Left forelimb (tissue), 1 donor: ENCODE measurements at regions not wholly inside any gene's neighbourhood (a gene's known extent, or its start where the extent isn't known, plus 50 kb on each side); places are given as distances from the start of the nearest gene placed in this dataset.

Experiments
- DNase-seq: peaks from one replicate; pipeline ENCODE4 v3.0.0-alpha.2; 2018; ENCODE audit warnings: low spot score

GRCh38 chr9:82552784-82553183 is 510.2 kb downstream of the RASEF start:
- DNase-seq: no peak

GRCh38 chr9:82553654-82554366 is 509.1 kb downstream of the RASEF start:
- no peak for DNase-seq

- no peak for DNase-seq
Observed at GRCh38 chr9:82554381-82554780, 508.6 kb downstream of the RASEF start.

- no peak for DNase-seq
Observed at GRCh38 chr9:82555031-82555430, 507.9 kb downstream of the RASEF start.

DNA sequence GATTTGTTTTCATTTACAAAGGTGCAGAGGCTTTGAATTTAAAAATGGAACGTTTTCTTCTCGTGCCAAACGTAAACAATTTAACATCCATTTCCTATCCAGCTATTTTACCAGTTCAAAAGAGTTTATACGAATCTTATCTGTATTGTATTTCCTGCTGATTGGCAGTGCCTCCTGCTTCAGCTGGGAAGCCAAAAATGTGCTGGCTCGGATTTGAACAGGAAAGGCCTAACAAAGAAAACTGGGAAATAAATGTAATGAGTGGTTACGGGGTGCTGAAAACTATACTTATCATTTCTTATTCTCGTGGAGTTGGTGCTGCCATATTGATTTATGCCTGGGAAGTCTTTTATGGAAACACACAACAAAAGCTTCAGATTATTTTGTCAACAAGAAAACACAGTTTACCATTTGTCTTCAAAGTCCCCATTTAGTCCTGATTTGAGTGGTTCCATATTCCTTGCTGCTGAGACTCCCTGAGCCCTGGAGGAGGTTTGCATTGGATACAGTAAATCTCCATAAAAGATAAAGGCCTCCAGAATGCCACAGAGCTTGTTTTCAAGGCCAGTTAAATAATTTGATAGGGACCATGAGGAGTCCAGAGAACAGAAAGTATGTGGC is 507.4 kb downstream of the RASEF start:
- no peak for DNase-seq

DNA sequence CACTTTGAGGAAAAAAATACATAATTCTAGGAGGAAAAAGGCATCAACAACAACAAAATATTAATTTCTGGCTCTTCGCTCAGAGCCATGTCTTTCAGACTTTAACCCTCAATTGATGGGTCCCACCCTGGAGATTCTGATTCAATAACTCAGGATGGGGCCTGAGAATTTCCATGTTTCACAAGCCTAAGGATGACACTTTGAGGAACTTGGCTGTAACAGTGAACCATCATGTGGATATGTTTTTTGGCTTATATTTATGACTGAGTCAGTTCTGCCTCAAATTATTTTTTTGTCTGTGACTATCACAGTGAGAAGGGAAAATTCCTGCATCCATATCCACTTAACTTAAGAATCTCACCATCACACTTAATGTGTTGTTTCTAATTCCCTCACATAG is 504.6 kb downstream of the RASEF start:
- DNase-seq: no peak

- DNase-seq: no peak
Observed at GRCh38 chr9:82558855-82559630, 503.9 kb downstream of the RASEF start.

- no peak for DNase-seq
Observed at GRCh38 chr9:82560036-82560435, 502.9 kb downstream of the RASEF start.

- DNase-seq: no peak
Observed at GRCh38 chr9:82560457-82560904, 502.5 kb downstream of the RASEF start.

- no peak for DNase-seq
Observed at GRCh38 chr9:82563094-82563493, 499.8 kb downstream of the RASEF start.

- no peak for DNase-seq
Observed at GRCh38 chr9:82563841-82564240, 499.1 kb downstream of the RASEF start.

DNA sequence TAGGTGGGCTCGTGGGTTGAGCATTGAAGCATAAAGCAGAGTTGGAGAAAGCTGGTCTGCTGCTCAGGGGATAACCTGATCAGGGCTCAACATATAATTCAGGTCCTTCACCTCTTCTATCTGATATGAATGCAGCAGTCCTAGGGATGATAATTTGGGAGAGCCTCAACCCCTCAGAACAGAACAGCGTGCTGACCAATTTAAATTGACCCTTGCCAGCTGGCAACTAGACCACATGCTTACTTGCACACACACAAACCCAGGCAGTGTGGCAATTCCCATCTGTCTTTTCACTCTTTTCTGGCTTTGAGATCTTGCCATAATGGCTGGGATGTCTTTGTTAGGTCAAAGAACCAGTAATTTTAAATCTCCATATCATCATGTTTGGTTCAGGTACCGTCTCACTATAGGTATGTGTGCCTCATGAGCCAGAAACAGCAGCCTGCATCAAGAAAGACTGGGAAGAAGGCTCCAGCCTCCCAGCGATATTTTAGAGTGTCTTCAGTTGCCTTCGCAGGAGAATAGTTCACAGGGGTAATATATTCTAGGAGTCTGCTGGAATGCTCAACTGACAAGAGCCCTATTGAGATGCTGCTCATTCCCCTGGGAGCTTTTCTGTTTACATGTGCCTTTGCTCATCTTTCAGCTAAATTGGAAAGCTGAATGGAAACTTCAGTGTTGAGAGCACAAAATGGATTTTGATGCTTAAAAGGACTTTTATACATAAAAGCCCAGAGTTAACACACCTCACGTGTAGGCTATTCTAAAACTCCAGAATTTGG is 497.6 kb downstream of the RASEF start:
- no peak for DNase-seq

DNA sequence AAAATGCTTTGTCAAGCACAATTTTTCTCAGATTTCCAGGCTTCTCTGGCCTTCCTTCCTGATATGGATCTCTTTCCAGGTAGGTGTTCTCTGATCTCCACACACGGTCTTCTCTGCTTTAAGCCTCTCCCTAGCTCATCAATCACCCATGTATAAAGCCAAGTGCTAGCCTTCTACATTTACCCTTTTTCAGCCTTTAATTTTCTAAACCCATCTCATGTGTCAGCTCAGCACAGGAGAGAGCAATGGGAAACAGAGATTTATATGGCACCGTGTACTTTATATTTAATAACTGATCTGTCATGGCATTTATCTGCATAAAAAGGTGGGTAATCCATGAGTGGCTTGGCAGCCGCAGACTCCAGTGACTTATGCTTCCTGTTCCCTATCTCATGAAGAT is 495.0 kb downstream of the RASEF start:
- DNase-seq: no peak

- no peak for DNase-seq
Observed at GRCh38 chr9:82570226-82570625, 492.7 kb downstream of the RASEF start.

DNA sequence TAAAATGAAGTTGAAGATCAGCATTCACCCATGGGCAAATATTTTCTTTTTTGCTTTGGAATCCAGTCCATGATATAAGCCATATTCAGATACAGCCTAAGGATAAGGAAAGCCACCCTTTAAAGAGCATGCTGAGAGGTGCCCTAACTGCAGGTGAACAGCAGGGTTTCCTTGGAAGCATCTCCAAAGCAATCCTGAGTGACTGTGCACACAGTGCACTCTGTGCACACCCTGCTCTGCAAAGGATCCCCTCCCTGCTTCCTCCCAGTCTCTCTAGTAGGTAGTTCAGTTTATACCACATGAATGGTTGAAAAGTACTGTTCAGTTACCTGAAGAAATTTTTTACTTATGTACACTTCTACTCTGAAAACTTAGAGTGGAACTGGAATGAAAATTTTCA is 491.4 kb downstream of the RASEF start:
- DNase-seq: no peak

DNA sequence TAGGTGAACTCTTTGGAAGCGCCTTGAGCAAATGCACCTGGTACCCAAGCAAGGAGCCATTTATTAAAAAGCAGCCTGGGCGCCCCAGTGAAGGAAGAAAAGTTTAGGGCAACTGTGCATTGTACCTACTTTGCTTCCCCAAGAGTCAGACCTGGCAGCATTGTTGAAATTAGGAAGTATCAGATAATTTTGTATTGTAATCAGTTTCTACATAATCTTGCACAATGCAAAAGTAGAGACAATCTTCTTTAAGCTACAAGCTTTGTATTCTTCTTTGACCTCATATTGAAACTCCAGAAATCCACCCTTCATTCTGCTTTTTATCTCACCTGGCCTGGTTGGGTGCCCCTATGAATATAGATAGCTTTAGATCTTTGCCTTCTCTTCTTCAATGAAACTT is 490.8 kb downstream of the RASEF start:
- DNase-seq: no peak

DNA sequence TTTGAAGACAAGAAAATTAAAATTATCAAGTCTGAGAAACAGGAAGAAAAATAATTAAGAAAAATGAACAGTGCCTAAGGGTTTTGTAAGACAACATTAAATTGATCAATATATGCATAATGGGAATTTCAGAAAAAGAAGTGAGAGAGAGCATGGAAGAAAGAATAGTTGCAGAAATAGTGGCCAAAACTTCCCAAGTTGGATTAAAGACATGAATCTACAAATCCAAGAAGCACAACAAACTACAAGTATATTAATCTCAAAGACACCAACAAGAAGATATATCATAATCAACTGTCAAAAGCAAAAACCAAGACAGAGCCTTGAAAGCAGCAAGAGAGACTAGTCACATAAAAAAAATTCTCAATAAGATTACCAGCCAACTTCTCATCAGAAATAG is 488.0 kb downstream of the RASEF start:
- no peak for DNase-seq

DNA sequence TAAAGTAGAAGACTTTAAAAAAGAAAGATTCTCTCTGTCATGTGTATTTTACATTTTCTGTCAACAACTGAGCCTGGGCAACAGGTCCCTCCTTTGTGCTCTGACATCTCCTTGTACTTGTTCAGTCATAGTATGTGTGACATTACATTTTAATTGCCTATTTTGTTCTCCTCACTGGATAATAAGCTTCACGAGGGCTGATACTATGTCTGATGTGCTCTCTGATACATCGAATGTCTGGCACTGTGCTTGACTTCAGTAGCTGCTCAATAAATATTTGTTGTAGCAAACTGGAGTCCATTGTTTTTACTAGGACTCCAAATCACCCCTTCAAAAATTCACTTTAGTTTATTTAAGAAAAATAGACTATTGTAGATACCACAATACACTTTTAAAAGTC is 482.0 kb downstream of the RASEF start:
- no peak for DNase-seq

DNA sequence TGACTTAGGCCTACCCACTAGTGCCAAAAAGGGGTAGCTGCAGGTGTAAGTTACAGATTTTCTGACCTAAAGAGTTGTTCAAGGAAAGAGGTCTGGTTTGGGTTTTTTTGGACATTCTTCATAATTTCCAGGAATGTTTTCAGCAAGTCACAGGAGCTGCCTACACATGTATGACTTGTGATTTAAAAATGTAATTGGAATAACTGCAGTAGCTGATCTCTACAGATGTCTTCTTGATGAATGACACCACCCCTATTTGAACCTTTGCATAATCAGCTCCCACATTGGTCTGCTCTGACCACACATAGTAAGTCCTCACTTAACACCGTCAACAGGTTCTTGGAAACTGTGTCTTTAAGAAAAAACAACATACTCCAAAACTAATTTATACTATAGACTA is 481.4 kb downstream of the RASEF start:
- no peak for DNase-seq

GRCh38 chr9:82581935-82582334 is 481.0 kb downstream of the RASEF start:
- DNase-seq: no peak

DNA sequence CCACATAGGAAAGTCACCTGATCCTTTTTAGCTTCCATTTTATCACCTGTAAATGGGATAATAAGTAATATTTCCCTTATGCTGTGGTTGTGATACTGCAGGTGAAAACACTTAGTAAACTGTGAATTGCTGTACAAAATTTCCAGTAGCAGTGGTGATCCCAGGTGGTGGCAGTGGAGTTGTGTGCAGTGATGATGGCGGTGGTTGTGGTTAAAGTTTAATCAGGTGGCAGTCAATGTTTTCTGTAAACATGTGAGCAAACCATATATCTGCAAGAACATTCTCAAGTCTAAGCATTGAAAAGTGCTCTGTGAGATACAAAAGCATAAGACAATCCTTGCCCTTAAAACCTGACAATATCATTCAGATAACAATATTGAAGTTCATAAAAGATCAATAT is 480.2 kb downstream of the RASEF start:
- DNase-seq: no peak

DNA sequence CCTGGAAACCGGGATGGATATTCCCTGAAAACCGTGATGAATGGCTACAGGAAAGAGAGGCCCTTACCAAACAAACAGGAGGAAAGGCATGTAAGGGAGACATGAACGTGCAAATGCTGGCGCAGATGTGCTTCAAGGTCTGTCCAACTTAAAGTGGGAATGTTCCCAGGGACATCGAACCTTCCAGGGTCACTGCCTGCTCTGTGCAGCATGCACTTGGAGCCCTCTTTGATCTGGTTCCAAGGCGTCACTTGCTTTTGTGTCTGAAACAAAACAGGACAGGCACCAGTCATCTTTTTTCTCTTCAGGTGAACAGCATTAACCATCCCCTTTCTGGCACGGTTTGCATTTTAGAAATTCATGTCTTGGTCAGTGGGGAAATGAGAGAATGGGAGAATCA is 479.4 kb downstream of the RASEF start:
- DNase-seq: no peak
